B cell (primary cell): ENCODE measurements at regions not wholly inside any gene's neighbourhood (a gene's known extent, or its start where the extent isn't known, plus 50 kb on each side); places are given as distances from the start of the nearest gene placed in this dataset.

Experiments
- ATAC-seq: fragments of 200-7000 bp; cut with Tn5 transposase; one replicate; pipeline ENCODE4 v1.10.0; 2021; ENCODE audit warnings: low read depth, mild to moderate bottlenecking, moderate number of reproducible peaks, moderate library complexity
- CTCF ChIA-PET: fragments of 350-600 bp; sonication (Branson Sonifier 250); formaldehyde crosslinking; loops from one replicate; lab custom pipeline; 2021; ENCODE audit warnings: antibody characterized with exemption, inconsistent platforms; lab: Charles Lee
- POLR2A ChIA-PET: fragments of 350-600 bp; sonication (Branson Sonifier 250); formaldehyde crosslinking; loops from one replicate; lab custom pipeline; 2021; ENCODE audit warnings: antibody characterized with exemption; lab: Charles Lee
- DNase-seq: peaks from one replicate; pipeline ENCODE4 v3.0.0; 2013
- H2AFZ ChIP-seq: 2 replicates; pipeline ENCODE4 v1.6.1; 2012; ENCODE audit warnings: mild to moderate bottlenecking, low read depth, low read length; ENCODE audit not compliant: insufficient read depth, poor library complexity, severe bottlenecking
- H3K27ac ChIP-seq, 2 donors: 1 replicate in 1 of 2; 2 replicates in 1 of 2; pipeline ENCODE4 v1.5.1; 2012 to 2013; ENCODE audit warnings: low read length in 2 of 2, mild to moderate bottlenecking in 2 of 2, moderate library complexity in 1 of 2
- H3K27me3 ChIP-seq, 4 experiments: fragments of 200-600 bp in 1 of 4; sonication (generic) in 1 of 4; replicated peaks in 1 of 4; 1 replicate in 2 of 4; 2 replicates in 2 of 4; pipeline versions ENCODE4 v1.6.1 to v1.7.0; 2013 to 2016; ENCODE audit warnings: low read length in 3 of 4, mild to moderate bottlenecking in 2 of 4, mixed read lengths in 1 of 4, moderate library complexity in 1 of 4; ENCODE audit not compliant: insufficient read depth in 4 of 4, control insufficient read depth in 3 of 4; ENCODE audit errors: control extremely low read depth in 1 of 4
- H3K36me3 ChIP-seq, 2 experiments: replicated peaks in 1 of 2; 1 replicate in 1 of 2; 2 replicates in 1 of 2; pipeline versions ENCODE4 v1.6.1 to v1.7.1; 2013; ENCODE audit warnings: low read length in 1 of 2; ENCODE audit not compliant: insufficient read depth in 2 of 2, control insufficient read depth in 1 of 2; ENCODE audit errors: control extremely low read depth in 1 of 2, extremely low read depth in 1 of 2
- H3K4me1 ChIP-seq, 2 donors: fragments of 200-600 bp in 1 of 2; sonication (generic) in 1 of 2; 1 replicate in 1 of 2; 2 replicates in 1 of 2; pipeline versions ENCODE4 v1.5.1 to v1.6.1; 2013 to 2017; ENCODE audit warnings: low read length in 2 of 2; ENCODE audit not compliant: control insufficient read depth in 2 of 2, insufficient read depth in 2 of 2
- H3K4me2 ChIP-seq: replicated peaks from 2 replicates; pipeline ENCODE3; 2012; ENCODE audit warnings: mild to moderate bottlenecking, low read depth, low read length; ENCODE audit not compliant: poor library complexity, severe bottlenecking
- H3K4me3 ChIP-seq, 5 experiments: fragments of 200-600 bp in 1 of 5; sonication (generic) in 1 of 5; 1 replicate in 3 of 5; 2 replicates in 2 of 5; pipeline versions ENCODE4 v1.5.1 to v1.7.0; 2011 to 2016; ENCODE audit warnings: low read length in 4 of 5, mild to moderate bottlenecking in 4 of 5, low read depth in 2 of 5, control low read depth in 1 of 5, moderate library complexity in 1 of 5; ENCODE audit not compliant: insufficient read depth in 1 of 5; ENCODE audit errors: control extremely low read depth in 1 of 5, extremely low read depth in 1 of 5
- H3K79me2 ChIP-seq: fragments of 200-600 bp; sonication (generic); one replicate; pipeline ENCODE4 v1.6.0; 2016; ENCODE audit warnings: low read length; ENCODE audit not compliant: control insufficient read depth, insufficient read depth
- H3K9ac ChIP-seq: fragments of 200-600 bp; sonication (generic); 2 replicates; pipeline ENCODE4 v1.6.1; 2017; ENCODE audit warnings: mild to moderate bottlenecking, low read length, moderate library complexity
- H3K9me3 ChIP-seq, 3 donors: one replicate each; pipeline versions ENCODE4 v1.6.1 to v1.7.1; 2013; ENCODE audit warnings: low read length in 2 of 3; ENCODE audit not compliant: control insufficient read depth in 2 of 3, insufficient read depth in 1 of 3; ENCODE audit errors: control extremely low read depth in 1 of 3
- H4K20me1 ChIP-seq: 2 replicates; pipeline ENCODE4 v1.6.0; 2012; ENCODE audit warnings: mild to moderate bottlenecking, low read length; ENCODE audit not compliant: insufficient read depth, control insufficient read depth, poor library complexity, severe bottlenecking
- H3K27ac Mint-ChIP-seq: one replicate; pipeline ENCODE4 v1.8.0; 2021; ENCODE audit warnings: mixed read lengths
- H3K27me3 Mint-ChIP-seq: one replicate; pipeline ENCODE4 v1.8.0; 2021; ENCODE audit warnings: mixed read lengths
- H3K4me1 Mint-ChIP-seq: one replicate; pipeline ENCODE4 v1.8.0; 2021; ENCODE audit warnings: mixed read lengths
- H3K4me3 Mint-ChIP-seq: one replicate; pipeline ENCODE4 v1.8.0; 2021; ENCODE audit warnings: mixed read lengths
- H3K9me3 Mint-ChIP-seq: one replicate; pipeline ENCODE4 v1.8.0; 2022; ENCODE audit warnings: mixed read lengths; ENCODE audit not compliant: insufficient read depth
- EZH2 ChIP-seq: IDR thresholded peaks from 2 replicates; pipeline ENCODE4 v1.6.1; 2012; ENCODE audit warnings: borderline replicate concordance, low read depth, mild to moderate bottlenecking, moderate library complexity, low read length; ENCODE audit not compliant: insufficient read depth, poor library complexity, severe bottlenecking
- WGBS: methylation state at CpG from one replicate; pipeline ENCODE4 v1.1.5; 2013; ENCODE audit warnings: missing lambda C conversion rate; ENCODE audit not compliant: insufficient coverage; 5-methylcytosine and 5-hydroxymethylcytosine counted together
- intact Hi-C: fragments of 100-400 bp; cut with micrococcal nuclease; formaldehyde crosslinking; loops from one replicate; pipeline ENCODE4 v1.10.0; 2022
- TF ChIP-seq, protein P1 (sequence below): fragments of 200-600 bp; IDR thresholded peaks from one replicate; pipeline ENCODE4 v1.8.0; 2022; ENCODE audit warnings: antibody characterized with exemption, mild to moderate bottlenecking

DNA sequence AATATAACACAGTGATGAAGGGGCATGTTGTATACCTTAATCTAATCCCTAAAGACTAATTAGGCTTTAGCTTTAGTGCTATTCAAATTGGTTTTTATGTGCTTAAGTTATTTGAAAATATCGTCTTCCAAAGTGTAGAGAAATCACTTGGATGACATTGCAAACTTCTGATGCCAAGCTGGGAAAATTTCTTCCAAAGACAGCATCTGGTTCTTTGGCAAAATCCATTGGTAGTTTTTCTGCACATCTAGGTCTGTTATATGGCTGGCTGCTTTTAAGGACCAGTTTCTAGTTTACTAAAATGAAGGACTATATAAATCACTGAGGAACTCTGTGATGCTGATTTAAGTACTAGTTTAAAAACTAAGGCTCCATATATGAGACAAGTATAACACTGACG, 2362.3 kb downstream of the PCDH9 start:
- Mint-ChIP-seq H3K27me3 (no peaks in the 10 kb centered on the region), H3K9me3 (peaks cover 5% of the 10 kb centered on the region), H3K27ac (no peak overlapping the region), H3K4me1 (no peaks in the 10 kb centered on the region), H3K4me3 (no peak overlapping the region)
- H3K4me2 ChIP-seq = no peak overlapping the region
- no peaks in the 10 kb centered on the region for H3K27me3 ChIP-seq
- 86% methylated on average over 1 of the region's 2 CpGs for WGBS
- no peak for ATAC-seq
- ChIA-PET CTCF (interaction anchor here (0.6 kb wide), 1 partner anchor 1782 kb away, joined by 3 read pairs; no protein-coding TSS in a partner anchor), POLR2A (no interaction called here)
- H3K27ac ChIP-seq = no peak overlapping the region
- peaks cover 0 to 7% (median 0%) of the 10 kb centered on the region in 3 donors for H3K9me3 ChIP-seq
- no peaks in the 10 kb centered on the region for H3K36me3 ChIP-seq
- intact Hi-C loops = no loop called here
- no peaks in the 10 kb centered on the region for H3K4me1 ChIP-seq
- DNase-seq = no peak
- H3K4me3 ChIP-seq = no peak overlapping the region
- no peaks in the 10 kb centered on the region for H4K20me1 ChIP-seq
- no peak overlapping the region for H3K9ac ChIP-seq
- H3K79me2 ChIP-seq = no peaks in the 10 kb centered on the region
- no peak overlapping the region for H2AFZ ChIP-seq
- no peak for TF ChIP-seq EZH2
- TF ChIP-seq, protein P1, sequence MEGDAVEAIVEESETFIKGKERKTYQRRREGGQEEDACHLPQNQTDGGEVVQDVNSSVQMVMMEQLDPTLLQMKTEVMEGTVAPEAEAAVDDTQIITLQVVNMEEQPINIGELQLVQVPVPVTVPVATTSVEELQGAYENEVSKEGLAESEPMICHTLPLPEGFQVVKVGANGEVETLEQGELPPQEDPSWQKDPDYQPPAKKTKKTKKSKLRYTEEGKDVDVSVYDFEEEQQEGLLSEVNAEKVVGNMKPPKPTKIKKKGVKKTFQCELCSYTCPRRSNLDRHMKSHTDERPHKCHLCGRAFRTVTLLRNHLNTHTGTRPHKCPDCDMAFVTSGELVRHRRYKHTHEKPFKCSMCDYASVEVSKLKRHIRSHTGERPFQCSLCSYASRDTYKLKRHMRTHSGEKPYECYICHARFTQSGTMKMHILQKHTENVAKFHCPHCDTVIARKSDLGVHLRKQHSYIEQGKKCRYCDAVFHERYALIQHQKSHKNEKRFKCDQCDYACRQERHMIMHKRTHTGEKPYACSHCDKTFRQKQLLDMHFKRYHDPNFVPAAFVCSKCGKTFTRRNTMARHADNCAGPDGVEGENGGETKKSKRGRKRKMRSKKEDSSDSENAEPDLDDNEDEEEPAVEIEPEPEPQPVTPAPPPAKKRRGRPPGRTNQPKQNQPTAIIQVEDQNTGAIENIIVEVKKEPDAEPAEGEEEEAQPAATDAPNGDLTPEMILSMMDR = no peak

DNA sequence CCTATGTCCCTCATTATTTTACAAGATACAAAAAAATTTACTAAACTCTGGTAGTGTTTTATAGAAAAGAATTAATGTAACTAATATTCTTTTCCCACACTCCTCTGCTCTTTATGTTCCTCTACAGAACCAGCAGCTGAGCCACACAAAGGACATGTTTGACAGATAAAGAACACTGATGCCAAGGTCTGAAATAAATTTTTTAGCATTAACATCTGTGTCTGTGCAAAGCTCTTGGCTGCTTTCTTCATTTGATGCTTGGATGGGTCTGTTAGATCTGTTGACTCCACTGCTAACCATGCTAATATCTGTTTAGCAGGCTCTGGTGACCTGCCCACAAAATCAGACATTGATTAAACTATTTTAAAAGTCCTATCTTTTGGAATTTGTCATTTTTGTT, 2363.8 kb downstream of the PCDH9 start:
- H3K27me3 ChIP-seq = no peaks in the 10 kb centered on the region
- H2AFZ ChIP-seq = no peak overlapping the region
- no peak overlapping the region for H3K4me3 ChIP-seq
- H3K9ac ChIP-seq = no peak overlapping the region
- DNase-seq (no peak), ATAC-seq (no peak)
- no peak overlapping the region for H3K27ac Mint-ChIP-seq
- H4K20me1 ChIP-seq = no peaks in the 10 kb centered on the region
- H3K4me1 ChIP-seq = no peaks in the 10 kb centered on the region
- POLR2A ChIA-PET = no interaction called here
- no peak overlapping the region for H3K4me3 Mint-ChIP-seq
- H3K4me2 ChIP-seq = no peak overlapping the region
- peaks cover 2% of the 10 kb centered on the region for H3K9me3 Mint-ChIP-seq
- no peaks in the 10 kb centered on the region for H3K79me2 ChIP-seq
- no peak overlapping the region for H3K27ac ChIP-seq
- H3K4me1 Mint-ChIP-seq = no peaks in the 10 kb centered on the region
- CTCF ChIA-PET = no interaction called here
- no peaks in the 10 kb centered on the region for H3K36me3 ChIP-seq
- H3K27me3 Mint-ChIP-seq = no peaks in the 10 kb centered on the region
- intact Hi-C loops = no loop called here
- H3K9me3 ChIP-seq = no peaks in the 10 kb centered on the region
- TF ChIP-seq, protein P1 = no peak
- TF ChIP-seq EZH2 = no peak
